ENCODE measurements at regions not wholly inside any gene's neighbourhood (a gene's known extent, or its start where the extent isn't known, plus 50 kb on each side); places are given as distances from the start of the nearest gene placed in this dataset.
"Not testable (repeated sequence)": the region's sequence is repeated elsewhere in the genome, so short reads cannot be mapped to it uniquely, and the experiment has no call there.

DNA sequence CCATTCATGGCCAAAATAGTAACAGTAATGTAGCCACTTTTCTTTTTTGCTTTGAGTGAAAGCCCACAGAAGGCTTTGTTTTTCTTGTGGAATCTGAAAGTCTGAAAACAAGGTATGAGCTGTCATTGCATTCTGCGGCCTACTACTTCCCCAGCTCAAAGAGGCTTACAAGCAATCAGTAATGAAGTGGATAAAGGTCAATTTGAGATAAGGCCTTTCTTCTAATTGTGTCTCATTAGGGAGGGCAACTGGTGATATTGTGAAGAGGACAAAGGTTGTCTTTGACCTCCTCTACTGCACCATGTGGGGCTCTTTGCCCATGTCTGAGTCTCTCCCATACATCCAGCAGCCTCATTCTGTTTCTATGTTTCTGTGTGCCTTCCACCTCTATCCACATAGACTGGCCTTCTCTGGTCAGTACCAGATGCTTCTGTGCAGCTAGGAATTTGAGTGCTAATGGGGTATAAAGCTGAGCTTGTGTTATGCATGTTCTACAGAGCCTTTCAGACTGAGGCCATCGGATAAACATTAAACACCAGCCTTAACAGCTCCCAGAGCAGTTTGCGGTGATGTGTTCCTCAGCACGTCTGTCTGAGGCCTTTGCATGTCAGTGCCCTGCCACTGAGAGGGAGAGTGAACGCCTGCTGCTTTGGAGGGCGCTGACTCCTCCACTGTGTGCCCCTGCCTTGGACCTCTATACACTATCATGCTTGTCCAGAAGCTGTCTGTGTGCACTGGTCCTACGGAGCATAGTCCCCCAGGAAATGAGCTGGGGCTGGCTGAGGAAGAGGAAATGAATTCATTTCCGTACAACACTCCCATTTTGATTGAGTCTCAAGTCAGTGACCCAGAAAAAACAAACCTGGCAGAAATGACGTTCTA is 80.2 kb downstream of the SH2D1A start:
- no peak for FAIRE-seq
- DNase-seq (ENCODE audit: low spot score) = no peak

- FAIRE-seq (no peak), DNase-seq (ENCODE audit: low spot score) (no peak)
These were observed 86.8 kb downstream of the SH2D1A start for GRCh38 chrX:124433186-124433585.

- DNase-seq (ENCODE audit: low spot score) (no peak), FAIRE-seq (no peak)
These were observed 89.3 kb downstream of the SH2D1A start for GRCh38 chrX:124435616-124436015.

- no peak for DNase-seq (ENCODE audit: low spot score)
- no peak for FAIRE-seq
These were observed 94.3 kb downstream of the SH2D1A start for GRCh38 chrX:124440695-124441094.

DNA sequence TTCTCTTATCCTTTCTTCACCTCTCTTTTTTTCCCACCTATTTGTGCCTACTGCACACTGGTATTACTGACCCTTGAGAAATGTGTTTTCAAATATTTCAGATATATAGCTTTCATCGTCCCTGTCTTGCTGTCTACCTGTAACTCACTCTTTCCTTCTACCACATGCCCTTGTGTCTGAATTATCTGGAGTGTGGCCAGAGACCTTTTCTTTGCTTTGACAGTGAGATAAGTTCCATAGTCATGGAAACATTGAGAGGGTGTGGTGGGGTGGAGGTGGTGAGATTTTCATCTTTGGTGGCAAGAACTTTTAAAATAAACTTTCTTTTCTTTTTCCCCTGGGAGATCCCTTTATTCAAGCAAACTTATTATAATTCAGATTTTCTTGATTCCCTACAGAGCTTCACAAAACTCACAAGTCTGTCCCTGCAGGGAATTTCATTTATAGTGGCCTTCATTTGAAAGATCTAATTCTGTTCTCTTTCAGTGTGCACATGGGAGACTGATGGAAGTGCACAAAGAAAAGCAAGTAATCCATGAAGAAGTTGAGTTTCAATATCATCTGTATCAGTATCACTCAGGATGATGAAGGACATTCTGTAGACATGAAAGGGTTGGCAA is 95.7 kb downstream of the SH2D1A start:
- FAIRE-seq (no peak), DNase-seq (ENCODE audit: low spot score) (no peak)

DNA sequence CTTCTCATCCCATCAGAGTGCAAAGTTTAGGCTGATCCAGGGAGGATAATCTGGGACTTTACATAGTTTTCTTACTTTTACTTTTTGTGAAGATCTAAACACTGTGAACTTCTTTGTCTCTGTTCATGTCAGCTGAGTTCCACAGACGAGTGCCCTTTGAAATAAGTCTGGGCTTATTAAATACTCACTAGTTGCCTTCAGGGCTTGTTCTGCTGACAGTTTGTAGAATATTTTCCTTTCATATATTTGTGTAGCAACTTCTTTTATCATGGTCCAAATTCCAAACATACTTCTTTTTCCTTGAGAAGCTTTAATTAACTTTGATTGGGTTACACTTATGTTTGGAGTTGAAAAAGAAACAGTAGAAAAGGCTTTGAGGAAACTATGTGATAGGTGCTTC is 109.6 kb downstream of the SH2D1A start:
- no peak for FAIRE-seq

GRCh38 chrX:124459851-124460250 is 113.5 kb downstream of the SH2D1A start:
- not testable (repeated sequence) for DNase-seq (ENCODE audit: low spot score); FAIRE-seq

More for the DNA sequence above, 109.6 kb downstream of the SH2D1A start:
- no peak for DNase-seq (ENCODE audit: low spot score)

GRCh38 chrX:124462931-124463330 is 116.6 kb downstream of the SH2D1A start:
- DNase-seq (ENCODE audit: low spot score) = no peak
- FAIRE-seq = no peak

GRCh38 chrX:124467202-124467601 is 120.8 kb downstream of the SH2D1A start:
- no peak for DNase-seq (ENCODE audit: low spot score)
- no peak for FAIRE-seq

- DNase-seq (ENCODE audit: low spot score) = no peak
- FAIRE-seq = no peak
These were observed 129.0 kb downstream of the SH2D1A start for GRCh38 chrX:124475358-124475757.

DNA sequence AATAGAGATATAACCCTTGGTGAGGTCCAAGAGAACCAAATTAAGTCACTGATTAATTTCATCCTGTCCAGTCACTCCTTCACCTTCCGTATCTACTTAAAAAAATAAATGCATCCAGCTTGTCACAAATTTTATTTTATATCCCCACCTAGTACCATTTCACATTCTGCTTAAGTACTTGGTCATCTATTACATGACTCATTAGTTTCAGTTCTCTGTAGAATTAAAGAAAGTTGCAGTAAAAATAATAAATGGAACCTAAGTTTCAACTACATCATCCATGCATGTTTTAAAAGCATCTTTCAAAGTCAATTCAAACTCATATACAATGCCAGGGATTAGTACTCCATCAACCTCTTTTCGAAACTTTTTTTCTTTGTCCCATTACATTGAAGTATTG is 130.2 kb downstream of the SH2D1A start:
- DNase-seq (ENCODE audit: low spot score) (no peak), FAIRE-seq (no peak)

DNA sequence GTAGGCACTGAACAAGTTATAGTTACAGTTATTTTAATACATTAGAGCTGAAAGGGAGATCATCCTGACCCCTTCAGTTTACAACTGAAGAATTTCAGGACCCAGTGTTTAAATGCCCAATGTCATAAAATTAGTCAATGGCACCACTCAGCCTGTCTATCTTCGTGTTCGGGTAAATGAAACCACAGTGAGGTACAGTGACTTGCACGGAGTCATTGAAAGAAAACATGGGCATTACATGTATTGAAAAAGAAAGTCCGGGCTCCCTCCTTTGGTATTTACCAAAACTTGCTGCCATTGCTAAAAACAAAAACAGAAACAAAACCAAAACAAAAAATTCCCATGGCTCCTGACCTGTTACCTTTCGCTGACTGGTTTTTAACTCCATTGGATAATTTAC is 131.7 kb downstream of the SH2D1A start:
- no peak for DNase-seq (ENCODE audit: low spot score)
- no peak for FAIRE-seq

DNA sequence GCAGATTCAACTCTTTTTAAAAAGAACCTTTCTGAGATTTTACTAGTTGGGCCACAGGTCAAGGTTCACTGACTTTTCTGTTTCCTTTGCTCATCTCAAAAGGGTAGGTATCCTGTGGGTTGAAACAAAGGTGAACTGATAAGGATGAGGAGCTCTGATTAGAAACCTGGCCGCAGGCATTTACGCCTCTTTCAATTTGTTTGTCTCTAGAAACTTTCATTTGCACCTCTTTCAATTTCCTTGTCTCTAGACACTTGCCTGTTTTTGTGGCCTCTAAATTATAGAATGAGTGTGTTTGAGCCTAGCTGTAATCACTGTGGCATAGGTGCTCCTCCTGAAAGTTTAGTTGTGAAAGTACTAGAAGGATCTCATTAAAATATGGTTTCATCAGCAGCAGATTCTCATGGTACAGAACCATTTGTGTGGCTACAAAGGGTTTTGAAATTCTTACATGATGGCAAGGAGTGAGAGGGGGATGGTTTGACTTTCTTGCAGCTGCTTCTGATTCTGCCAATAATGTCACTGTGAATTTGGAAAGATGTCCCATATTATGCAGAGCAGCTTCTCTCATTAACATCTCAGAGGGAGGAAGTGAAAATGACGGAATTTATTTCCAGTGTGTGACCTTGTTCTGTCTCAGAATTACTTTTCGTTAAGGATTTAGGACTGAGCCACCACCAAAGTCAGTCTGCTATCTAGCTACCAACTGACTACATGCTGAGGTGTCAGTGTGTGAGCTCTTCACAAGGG is 142.2 kb downstream of the SH2D1A start:
- no peak for FAIRE-seq

GRCh38 chrX:124493984-124494383 is 147.6 kb downstream of the SH2D1A start:
- DNase-seq (ENCODE audit: low spot score) (no peak), FAIRE-seq (no peak)

More for the DNA sequence above, 142.2 kb downstream of the SH2D1A start:
- DNase-seq (ENCODE audit: low spot score) = no peak

DNA sequence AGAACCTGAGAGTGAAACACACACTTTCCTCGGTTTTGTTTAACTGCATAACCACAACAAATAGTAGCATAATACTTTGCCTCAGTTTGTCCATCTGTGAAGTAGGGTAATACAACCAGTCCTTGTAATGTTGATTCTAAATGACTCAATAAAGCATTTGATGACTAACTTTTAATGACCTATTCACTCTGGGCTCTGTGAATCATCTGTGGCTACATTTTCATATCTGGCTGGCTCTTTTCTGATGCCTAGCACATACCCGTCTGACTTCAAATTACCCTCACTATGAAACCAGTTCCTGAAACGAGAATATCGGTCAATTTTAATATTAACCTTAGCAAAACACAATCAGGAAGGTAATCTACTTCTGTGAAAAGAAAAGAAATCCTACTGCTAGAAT is 151.0 kb downstream of the SH2D1A start:
- DNase-seq (ENCODE audit: low spot score) = no peak

GRCh38 chrX:124501586-124501985 is 155.2 kb downstream of the SH2D1A start:
- FAIRE-seq (no peak), DNase-seq (ENCODE audit: low spot score) (no peak)

More for the DNA sequence above, 151.0 kb downstream of the SH2D1A start:
- FAIRE-seq = no peak

DNA sequence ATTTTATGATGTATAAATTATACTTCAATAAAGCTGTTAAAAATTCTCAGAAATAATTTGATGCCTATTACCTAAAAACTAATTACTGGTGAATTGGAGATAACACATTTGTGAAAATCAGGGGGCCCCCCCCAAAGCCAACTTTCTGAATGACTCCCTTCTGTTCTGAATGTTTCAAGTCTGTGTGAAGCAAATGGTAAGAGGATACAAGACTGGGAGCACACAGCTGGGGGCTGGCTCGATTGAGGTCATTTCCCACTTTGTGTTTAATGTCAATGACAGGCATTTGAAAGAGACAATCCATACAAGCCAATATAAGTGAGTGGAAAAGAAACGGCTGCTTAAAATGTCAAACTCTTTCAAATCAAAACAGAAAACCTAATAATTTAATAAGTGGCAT is 155.8 kb downstream of the SH2D1A start:
- FAIRE-seq (no peak), DNase-seq (ENCODE audit: low spot score) (no peak)

DNA sequence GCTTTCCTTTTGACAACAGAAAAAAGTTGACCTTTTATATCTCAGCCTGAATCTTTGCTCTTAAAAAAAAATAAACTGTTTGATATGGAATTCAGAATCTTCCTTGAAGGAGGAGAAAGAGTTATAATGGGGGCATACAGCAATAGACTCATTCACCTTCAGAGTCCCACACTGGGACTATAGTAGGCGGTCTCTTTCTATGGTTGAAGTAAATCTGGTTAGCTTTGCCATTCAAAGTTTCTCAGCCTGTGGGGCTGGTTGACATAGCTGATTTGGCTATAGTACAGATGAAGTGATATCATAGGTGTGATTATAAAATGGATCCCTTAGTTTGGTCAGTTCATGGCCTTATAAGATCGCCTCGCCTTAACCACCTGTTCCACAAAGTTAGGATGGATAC is 156.2 kb downstream of the SH2D1A start:
- DNase-seq (ENCODE audit: low spot score) (no peak), FAIRE-seq (no peak)

GRCh38 chrX:124504111-124504983 is 158.0 kb downstream of the SH2D1A start:
- DNase-seq (ENCODE audit: low spot score) (no peak), FAIRE-seq (no peak)

DNA sequence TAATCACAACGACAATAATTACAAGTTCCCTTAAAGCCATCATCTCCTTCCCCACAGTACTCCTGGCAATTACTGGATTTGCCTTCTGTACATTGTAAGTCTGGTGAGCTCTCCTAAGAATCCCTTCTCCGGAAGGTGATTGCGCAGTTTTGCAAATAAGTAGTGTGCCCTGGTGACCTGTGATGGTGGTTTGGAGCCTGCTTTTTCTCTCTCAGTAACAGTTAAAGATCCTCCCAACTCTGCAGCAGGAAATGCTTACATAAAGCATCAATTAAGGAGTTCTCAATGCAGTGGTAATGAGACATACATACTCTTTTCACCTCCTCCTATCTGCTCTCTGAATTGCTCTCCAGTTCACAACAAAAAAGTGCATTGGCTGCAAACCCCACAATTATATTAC is 159.7 kb downstream of the SH2D1A start:
- no peak for DNase-seq (ENCODE audit: low spot score)
- no peak for FAIRE-seq

DNA sequence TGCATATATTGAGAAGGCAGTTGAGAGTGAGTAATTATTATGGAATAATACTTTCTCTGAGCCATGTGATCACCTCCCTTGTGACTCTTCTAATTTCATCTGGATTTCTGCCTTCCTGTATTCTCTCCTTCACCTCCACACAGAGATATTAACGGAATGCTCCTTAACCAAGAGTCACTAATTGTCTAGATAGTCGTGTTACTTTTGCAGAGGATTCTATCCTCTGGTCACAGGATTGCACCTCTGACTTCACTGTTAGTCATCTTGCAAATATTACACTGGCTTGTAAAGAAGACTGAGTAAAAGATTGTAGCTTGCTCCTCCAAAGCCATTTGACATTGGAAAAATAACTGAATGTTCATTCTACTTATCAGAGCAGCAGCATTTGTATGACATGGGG is 160.9 kb downstream of the SH2D1A start:
- FAIRE-seq = no peak
- no peak for DNase-seq (ENCODE audit: low spot score)

Data from urothelium cell line (cell line).